AG08395 (cell line): ENCODE measurements at regions not wholly inside any gene's neighbourhood (a gene's known extent, or its start where the extent isn't known, plus 50 kb on each side); places are given as distances from the start of the nearest gene placed in this dataset.
"Not testable (repeated sequence)": the region's sequence is repeated elsewhere in the genome, so short reads cannot be mapped to it uniquely, and the experiment has no call there.

Experiments
- DNase-seq: peaks from one replicate; pipeline ENCODE4 v3.0.0; 2012; ENCODE audit warnings: mixed read lengths, low spot score

GRCh38 chr16:88303890-88304819 lies 78.6 kb upstream of the ZNF469 start:
- DNase-seq, result peak; percentile 92

GRCh38 chr16:88305176-88305575 lies 77.6 kb upstream of the ZNF469 start:
- DNase-seq, result no peak

DNA sequence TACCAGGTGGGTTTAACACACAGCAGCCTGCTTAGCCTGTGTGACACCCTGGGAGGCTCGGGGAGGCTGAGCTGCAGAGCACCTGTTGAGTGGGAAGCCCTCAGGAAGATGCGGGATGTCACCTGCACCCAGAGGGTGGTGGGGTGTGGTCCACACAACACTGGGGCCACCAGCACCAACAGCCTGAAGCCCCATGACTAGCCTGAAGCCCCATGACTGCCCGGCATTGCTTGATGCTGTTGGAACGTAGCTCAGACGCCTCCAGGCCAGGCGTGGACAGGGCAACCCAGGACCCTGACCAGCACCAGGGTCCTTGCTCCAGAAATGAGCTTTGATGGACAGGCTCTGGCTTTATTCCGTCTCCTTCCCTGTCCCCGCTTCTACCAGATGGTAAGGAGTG lies 76.3 kb upstream of the ZNF469 start:
- DNase-seq, result no peak

GRCh38 chr16:88306860-88307545 lies 75.8 kb upstream of the ZNF469 start:
- peak; percentile 92 for DNase-seq

DNA sequence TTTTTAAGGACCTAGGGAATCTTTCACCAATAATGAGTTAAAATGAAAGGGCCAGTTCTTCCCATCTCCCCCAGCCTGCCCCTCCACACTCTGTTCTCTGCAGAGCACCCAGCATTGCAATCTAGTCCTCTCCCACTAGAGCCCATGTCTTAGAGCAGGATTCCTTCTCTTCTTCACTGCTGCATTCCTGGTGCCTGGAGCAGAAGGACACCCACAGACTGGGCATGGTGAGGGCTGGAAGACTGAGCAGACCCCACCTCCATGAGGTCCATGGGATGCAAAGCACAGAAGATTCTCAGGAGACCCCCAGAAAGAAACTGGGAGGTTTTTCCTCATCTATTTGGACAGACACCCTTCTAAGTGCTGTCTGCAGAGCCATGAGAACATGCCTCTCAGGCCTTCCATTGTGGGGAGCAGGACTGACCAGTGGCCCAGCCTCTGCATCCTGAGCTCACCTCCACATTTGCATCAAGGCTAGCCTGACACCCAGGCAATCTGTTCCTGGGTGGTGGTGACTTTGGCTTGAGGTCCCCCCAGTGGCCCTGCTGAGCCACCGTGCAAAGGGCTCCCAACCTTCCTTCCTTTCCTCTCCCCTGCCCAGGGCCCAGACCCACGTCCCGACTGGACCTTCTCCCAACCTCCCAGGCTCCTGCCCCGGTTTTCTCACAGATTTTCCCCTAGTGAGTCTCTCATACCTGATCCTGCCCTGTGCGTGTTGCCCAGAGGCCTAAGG lies 74.2 kb upstream of the ZNF469 start:
- DNase-seq, result no peak

GRCh38 chr16:88309174-88309907 lies 73.4 kb upstream of the ZNF469 start:
- no peak for DNase-seq

DNA sequence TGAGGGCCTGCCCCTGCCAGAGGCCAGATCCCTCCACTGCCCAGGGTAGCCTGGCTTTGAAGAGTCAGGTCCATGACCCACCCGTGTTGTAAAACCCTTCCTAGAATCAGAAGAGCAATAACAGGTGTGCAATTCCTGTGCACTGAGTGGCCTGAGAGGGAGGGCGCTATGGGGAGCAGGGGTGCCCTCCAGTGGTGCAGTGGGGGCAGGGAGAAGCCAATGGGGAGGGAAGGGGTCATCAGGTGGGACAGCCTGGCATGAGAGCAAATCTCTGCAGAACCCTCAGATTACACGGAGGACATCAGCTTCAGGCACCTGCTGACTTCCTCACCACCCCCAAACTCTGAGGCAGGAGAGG lies 72.9 kb upstream of the ZNF469 start:
- no peak for DNase-seq

DNA sequence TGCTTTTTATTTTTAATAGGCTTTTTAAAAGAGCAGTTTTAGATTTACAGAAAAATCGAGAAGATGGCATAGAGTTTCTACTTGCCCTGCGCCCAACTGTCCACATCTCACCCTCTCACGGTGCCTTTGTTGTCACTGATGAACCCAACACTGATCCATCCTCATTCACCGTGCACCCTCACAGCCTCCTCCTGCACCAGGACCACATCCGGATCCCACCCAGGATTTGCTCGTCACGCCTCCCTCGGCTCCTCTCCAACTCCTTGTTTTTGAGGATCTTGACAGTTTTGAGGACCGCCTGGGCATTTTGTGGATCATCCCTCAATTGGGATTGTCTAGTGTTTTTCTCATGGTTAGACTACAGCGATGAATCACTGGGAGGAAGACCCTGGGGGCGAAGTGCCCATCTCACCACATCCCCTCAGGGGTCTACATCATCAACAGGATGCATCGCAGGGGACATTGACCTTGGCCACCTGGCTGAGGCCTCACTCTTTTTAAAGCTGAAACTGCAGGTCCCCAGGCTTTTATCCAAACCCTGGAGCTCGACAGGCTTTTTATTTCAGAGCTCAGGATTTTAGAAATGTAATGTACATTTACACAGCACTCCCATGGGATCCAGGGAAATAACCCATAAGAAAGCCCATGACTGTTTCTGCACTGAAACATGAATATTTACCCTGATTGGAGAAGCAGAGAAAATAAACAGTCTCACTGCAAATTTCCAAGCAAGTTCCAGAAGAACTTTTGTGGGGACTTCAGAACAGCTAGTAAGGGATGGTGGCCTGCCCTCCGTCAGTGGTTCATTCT lies 71.8 kb upstream of the ZNF469 start:
- no peak for DNase-seq

GRCh38 chr16:88311860-88312259 lies 70.9 kb upstream of the ZNF469 start:
- not testable (repeated sequence) for DNase-seq

DNA sequence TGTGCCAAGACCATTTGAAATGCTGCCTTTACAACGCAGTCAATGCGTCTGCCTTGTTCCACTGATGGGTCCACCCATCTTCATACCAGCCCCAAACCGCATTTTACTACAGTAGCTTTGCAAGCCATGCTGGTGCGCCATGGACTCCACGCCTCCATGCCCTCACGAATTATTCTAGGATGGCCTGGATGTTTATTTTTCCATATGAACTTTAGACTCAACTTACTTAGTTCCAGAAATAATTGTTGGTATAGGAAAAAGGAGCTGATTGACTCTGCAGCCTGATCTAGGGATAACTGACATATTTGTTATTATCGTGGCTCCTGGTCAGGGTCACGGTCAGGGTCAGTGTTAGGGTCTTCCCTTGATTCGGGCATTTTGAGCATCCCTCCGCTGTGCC lies 70.0 kb upstream of the ZNF469 start:
- DNase-seq, result no peak

DNA sequence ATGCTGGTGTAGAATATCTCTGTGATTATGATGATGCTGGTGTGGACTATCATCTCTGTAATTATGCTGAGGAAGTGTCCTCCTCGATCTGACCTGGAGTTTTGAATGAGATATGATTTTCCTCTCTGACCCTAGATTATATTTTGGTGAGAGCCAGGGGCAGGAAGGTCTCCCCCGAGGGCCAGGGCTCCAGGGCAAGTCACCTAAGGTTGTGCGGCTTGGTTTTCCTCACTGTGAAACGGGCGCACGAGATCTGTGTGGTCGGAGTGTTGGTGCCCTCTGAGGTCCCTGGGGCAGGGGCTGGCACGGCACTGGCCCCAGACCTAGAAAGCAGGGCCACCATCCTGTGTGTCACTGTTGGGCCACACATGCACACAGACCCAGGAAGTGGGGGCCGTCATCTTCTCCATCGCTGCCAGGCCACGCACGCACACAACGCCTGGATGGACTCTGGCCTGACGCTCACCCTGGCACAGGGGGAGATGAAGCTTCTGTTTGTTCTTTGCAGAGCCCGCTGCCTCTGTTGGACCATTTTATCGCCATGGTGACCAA lies 67.7 kb upstream of the ZNF469 start:
- DNase-seq, result no peak

- DNase-seq, result peak; percentile 81
Observed at GRCh38 chr16:88315543-88316105, 67.1 kb upstream of the ZNF469 start.

DNA sequence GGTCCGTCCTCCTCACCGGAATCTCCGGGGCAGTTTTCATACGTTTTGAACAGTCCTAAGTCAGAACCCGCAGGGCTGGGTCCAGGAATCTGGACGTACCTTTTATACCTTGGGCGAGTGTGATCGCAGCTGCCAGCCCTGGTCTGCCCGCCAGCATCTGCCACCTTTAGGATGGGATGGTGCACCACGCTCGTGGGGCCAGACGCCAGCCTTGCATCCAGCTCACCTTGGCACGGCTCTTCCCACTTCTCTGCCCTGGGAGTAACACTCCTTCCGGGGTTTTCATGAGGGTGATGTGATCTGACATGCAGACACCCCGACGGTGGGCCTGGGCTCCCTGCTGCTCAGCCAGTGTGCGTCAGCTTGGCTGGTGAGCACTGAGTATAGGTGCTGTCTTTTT lies 66.6 kb upstream of the ZNF469 start:
- DNase-seq, result no peak

DNA sequence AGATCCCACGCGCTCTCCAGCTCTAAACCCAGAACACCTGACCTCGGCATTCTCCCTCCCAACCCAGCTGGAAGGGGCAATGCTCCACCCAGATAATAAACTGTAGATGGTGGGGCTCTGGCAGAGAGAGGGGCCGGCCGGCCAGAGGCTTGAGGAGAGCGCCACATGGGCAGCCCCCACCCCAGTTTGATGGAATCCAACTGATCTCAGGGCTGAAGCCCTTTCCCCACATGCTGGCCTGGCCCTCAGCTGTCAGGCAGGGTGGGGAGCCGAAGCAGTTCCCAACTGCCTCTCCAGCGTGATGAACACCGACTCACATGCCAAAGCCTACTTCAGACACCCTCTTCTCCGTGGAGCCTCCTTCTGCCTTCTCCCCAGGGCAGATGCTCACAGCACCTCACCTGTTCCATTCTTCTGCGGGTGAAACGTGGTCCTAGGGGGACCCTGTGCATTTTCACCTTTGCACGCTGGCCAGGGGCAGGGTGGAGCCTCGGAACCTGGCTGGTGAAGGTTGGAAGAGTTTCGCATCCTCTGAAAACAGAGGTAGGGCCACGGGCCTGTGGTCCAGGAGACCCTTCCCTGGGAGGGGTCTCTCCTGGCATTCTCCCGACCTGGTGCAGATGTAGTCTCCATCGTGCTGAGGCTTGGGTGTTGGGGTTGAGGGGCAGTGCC lies 65.7 kb upstream of the ZNF469 start:
- no peak for DNase-seq

- peak; percentile 77 for DNase-seq
Observed at GRCh38 chr16:88317613-88317965, 65.2 kb upstream of the ZNF469 start.

- DNase-seq, result no peak
Observed at GRCh38 chr16:88318051-88318450, 64.7 kb upstream of the ZNF469 start.

DNA sequence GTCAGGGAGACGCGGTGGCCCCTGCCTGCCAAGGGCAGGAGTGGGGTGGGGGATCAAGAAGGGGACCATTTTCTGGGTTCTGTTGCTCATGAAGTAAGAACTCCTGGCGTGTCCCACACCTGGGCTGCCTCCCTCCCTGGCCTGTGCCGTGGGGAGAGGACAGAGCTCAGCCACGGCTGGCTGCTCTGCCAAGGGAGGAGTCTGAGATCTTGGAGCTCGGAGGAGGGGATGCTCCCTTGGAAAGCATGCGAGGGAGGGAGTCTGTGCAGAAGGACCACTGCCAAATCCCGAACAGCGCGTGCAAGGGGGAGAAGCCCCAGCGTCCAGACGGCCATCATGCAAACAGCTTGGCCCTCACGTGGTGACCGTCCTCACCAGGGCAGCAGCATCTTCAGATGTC lies 64.2 kb upstream of the ZNF469 start:
- DNase-seq, result no peak

- no peak for DNase-seq
Observed at GRCh38 chr16:88319116-88319965, 63.4 kb upstream of the ZNF469 start.
